SHP77 treated with DMSO at 0.1 percent for 48 hours (cell line): ENCODE measurements at regions not wholly inside any gene's neighbourhood (a gene's known extent, or its start where the extent isn't known, plus 50 kb on each side); places are given as distances from the start of the nearest gene placed in this dataset.
"Not testable (repeated sequence)": the region's sequence is repeated elsewhere in the genome, so short reads cannot be mapped to it uniquely, and the experiment has no call there.

Experiments
- DNase-seq: peaks from one replicate; lab custom pipeline; 2025; lab: John Stamatoyannopoulos, UW

DNA sequence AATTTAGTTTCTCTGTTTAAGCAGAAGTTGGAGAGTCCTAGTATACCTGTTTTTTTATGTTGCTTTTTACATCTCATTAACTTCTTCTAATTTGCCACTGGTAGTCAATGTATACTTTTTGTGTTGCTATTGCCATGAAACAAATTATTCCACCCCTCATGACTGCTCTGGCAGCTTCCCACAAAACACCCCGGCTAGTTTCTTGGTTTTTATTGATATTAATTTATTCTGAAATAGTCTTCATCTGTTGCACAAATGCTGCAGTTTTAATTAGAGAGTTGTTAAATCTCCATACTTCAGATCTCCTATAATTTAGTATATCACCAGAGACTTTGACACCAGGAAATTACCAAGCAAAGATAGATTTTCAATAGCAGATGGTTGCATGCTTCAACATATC lies 1159.3 kb upstream of the PRR20A start:
- no peak for DNase-seq

GRCh38 chr13:55984026-55984425 lies 1156.7 kb upstream of the PRR20A start:
- DNase-seq, result not testable (repeated sequence)

DNA sequence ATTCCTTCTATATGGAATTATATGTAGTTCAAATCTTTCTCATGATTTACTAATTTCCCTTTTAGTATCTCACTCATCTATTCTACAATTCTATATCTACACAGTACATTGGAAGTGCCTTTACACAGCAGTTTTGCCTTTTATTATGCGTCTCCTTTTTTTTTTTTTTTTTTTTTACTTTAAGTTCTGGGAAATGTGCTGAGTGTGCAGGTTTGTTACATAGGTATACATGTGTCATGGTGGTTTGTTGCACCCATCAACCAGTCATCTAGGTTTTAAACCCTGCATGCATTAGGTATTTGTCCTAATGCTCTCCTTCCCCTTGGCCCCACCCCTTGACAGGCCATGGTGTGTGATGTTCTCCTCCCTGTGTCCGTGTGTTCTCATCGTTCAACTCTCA lies 1150.1 kb upstream of the PRR20A start:
- DNase-seq, result no peak

DNA sequence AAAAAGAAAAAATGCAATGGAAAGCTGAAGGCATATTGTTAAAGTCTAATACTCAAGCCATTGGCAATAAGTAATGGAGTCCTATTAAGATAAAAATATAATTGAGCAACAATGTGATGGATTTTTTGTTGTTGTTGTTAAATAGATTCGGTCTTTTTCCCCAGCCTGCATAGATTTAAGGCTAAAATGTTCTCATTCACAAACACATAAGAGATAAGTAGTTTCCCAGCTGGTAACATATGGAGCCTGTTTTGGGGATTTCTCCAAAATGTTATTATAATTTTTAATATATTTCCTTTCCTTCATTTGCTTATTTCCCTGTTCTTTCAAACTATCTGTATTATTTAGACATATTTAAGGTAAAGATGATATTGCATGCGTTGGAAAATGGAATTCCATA lies 1149.1 kb upstream of the PRR20A start:
- no peak for DNase-seq

GRCh38 chr13:55992145-55992544 lies 1148.6 kb upstream of the PRR20A start:
- no peak for DNase-seq

- DNase-seq, result no peak
Measured at GRCh38 chr13:55999709-56000108, 1141.0 kb upstream of the PRR20A start.

DNA sequence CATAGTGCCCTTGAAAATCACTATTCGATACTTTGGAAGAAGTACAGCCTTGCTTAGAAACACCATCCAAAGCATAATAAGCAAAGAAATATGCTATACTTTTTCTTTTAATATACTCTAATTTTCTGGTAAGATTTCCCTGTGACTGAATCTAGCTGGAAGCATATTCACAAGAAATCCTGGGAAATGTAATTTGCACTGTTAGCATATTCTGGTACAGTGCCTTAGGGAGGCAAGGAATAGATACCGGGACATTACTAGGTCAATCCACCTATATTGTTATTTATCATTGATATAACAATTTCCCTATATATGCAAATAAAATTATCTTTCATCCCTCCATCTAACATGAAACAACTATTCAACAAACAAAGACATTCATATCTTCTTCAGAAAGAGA lies 1131.3 kb upstream of the PRR20A start:
- DNase-seq, result no peak

- no peak for DNase-seq
Measured at GRCh38 chr13:56012644-56013043, 1128.1 kb upstream of the PRR20A start.

- no peak for DNase-seq
Measured at GRCh38 chr13:56015919-56016318, 1124.8 kb upstream of the PRR20A start.

DNA sequence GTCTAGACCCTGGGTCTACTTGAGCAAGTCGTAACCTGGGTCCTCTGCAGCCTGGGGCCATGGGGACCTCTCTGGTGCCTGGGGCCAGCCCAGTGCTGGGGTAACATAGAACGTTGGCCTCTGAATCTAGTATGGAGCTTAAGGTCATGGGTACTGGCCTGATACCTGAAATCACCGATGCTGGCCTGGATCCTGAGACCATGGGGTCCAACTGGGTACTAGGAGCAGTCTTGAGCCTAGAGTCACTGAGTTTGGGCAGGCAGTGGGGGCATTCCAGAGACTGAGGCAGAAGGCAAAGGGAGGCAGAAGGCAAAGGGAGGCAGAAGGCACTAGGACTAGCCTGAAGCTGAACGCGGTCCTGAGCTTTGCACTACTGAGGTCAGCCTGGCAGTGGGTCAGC lies 1121.1 kb upstream of the PRR20A start:
- DNase-seq, result no peak

GRCh38 chr13:56020425-56020824 lies 1120.3 kb upstream of the PRR20A start:
- no peak for DNase-seq

DNA sequence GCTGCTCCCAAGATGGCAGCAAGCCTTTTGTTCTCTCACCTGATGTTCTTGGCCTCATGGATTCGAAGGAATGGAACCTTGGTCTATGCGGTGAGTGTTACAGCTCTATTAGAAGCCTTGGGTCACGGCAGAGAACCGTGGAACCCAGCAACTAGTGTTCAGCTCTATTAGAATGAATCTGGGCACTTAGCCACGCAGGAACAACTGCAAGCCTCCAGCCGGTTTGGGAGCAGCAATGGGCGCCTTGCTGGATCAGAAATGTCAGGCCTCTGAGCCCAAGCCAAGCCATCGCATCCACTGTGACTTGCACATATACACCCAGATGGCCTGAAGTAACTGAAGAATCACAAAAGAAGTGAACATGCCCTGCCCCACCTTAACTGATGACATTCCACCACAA lies 1100.7 kb upstream of the PRR20A start:
- no peak for DNase-seq

GRCh38 chr13:56066321-56066720 lies 1074.4 kb upstream of the PRR20A start:
- DNase-seq, result no peak

DNA sequence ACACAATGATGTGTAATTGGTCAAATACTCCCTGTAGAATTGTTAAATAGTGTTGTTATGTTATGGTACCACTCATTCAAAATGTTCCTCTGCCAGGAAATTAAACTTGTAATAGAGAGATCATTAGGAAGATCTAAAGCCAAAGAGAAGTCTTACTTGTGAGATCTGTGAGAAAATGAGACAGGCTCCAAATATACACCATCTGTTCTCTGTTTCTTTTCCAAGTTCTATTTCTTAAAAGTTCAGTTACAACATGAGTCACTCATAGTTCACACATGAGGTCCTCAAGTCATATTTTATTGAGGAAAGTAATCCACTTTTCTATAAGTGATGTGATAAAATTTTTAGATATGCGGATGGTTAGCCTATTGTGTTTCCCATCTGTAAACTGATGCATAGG lies 1038.1 kb upstream of the PRR20A start:
- no peak for DNase-seq

DNA sequence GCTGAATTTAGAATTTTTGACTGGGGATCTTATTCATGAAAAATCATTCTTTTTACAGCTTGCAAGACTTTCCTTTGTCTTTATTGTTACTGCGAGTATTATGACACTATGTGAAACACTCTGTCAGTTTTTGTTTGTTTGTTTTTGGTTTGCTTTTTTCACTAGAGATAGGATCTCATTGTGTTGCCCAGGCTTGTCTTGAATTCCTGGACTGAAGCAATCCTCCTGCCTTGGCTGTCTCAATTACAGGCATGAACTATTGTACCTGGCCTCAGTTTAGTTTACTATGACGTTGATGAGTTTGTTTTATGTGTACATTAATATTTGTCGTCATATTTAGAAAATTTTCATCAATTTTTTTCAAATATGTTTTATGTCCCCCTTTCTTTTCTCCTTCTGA lies 1030.0 kb upstream of the PRR20A start:
- no peak for DNase-seq

DNA sequence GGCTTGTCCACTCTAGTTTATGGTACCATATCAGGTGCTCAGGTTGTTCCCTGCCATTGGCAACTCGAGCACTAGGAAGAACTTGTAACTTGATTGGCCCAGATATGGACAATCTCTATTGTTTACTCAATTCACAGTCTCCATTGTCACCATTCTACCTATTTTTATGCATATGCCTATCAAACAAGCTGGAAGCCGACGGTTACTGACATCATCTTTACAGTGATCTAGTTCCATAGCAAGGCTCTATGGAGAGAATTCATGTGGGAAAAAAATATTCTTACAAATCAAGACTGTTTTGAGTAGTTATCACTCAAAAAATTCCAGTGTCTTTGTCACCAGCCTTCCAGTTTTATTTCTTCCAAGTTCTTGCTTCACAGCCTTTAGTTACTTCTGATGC lies 1006.2 kb upstream of the PRR20A start:
- no peak for DNase-seq

GRCh38 chr13:56166864-56167263 lies 973.9 kb upstream of the PRR20A start:
- DNase-seq, result no peak

DNA sequence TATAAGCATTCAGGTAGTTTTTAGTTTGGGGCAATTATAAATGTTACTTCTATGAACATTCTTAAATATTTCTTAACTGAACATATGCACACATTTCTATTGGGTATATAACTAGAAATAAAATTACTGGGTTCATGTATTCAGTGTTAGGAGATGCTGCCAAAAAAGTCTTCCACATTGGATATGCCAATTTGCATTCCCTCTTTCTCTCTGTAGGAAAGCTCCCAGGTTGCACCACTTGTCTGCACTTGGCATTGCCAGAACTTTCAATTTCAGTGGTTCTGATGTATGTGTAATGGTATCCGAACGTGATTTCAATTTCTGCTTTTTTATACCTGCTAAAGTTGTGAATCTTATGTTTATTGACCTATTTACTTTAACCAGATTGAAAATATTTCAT lies 972.1 kb upstream of the PRR20A start:
- DNase-seq, result no peak

DNA sequence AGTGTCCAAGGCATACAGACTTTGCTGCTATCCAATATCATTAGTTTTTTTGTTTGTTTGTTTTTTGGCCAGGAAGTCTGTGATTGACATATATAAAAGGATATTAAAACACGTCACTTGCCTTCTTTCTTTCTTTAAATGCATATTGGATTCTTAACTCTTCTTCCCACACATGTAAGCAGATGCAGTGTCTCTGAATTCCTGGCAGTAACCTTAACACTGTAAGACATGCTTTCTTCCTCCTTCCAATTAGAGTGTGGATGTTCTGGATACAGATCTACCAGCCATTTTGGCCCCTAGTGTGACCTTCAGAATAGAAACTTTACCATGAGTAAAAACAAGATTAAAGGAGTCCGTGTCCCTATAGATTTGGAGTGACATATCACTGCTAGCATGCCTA lies 967.4 kb upstream of the PRR20A start:
- no peak for DNase-seq

DNA sequence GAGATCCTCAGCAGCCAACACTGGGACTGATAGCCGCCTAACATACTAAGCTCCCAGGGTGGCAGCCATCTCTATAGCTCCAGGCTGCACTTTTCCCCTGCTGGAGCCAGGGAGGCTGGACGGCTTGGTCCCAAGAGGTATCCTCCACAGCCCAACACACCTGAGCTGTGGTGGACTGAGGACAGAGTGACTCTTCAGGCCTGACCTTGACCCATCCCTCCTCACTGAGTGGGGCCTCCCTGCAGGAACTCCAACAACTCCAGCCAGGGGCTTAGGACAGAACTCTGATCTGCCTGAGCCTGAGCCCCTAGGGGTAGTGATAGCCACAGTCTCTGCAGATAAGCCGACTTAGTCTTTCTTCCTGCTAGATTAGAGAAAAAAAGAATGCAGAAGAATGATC lies 958.1 kb upstream of the PRR20A start:
- no peak for DNase-seq

DNA sequence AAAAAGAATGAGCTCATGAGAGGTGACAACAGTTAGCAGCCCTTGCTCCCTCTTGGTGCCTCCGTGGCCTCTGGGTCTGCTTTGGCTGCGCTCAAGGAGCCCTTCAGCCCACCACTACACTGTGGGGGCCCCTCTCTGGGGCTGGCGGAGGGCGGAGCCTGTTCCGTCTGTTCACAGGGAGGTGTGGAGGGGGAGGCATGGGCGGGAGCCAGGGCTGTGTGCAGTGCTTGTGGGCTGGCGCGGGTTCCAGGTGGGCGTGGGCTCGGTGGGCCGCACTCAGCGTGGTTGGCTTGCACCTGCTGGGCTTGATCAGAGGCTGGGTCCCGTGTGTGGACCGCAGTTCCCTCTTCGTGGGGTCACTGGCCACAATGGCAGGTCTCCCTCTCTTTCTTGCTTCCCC lies 953.4 kb upstream of the PRR20A start:
- no peak for DNase-seq

GRCh38 chr13:56188582-56188981 lies 952.1 kb upstream of the PRR20A start:
- DNase-seq, result not testable (repeated sequence)

GRCh38 chr13:56189439-56189838 lies 951.3 kb upstream of the PRR20A start:
- no peak for DNase-seq

DNA sequence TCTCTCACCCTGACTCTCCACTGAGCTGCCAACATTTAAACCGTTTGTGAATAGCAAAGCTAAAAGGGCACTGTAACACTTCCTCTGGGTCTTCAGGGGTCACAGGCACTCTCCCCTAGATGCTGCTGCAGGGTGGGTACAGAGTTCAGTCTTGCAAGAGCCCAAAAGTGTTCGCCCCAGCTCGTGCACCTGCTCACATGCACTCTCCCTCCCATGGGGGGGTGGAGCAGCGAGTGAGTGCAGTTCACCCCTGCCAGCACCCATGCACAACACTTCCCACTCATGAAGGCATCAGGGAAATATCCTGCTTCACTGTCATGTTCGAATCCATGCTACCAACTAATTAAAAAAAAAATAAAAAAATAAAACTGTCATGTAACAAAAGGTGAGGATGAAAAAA lies 950.7 kb upstream of the PRR20A start:
- no peak for DNase-seq

GRCh38 chr13:56198350-56198749 lies 942.4 kb upstream of the PRR20A start:
- no peak for DNase-seq
